ENCODE measurements at regions not wholly inside any gene's neighbourhood (a gene's known extent, or its start where the extent isn't known, plus 50 kb on each side); places are given as distances from the start of the nearest gene placed in this dataset.

DNA sequence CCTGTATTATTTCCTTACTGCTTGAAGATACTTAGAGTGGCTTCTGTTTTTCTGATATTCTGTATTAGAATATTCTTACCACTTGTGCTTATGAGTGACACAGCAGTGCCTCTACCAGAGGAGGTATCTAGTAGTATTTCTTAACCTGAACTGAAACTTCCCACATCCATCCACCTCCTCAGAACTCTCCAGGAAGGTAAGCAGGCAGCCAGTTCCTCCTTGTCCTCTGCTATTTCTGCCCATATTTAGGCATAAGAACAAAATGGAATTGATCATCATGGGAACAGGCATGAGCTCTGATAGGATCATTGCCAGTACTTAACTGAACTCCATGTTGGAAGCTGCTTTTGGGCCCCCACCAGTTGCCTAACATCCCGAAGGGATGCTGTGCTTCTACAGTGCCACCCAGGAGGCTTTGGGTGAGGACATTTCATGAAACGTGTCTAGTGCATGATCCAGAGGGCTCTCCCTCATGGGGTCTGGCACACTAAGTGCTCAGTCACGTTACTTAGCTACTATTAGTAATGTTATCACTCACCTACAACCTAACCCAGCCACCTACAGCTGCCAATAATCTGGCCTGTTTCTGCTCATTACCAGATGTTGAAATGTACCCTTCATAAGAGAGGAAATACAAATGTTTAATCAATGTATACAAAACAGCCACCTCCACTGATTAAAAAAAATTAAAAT lies 520.7 kb downstream of the EIPR1 start:
- no peaks in the 10 kb centered on the region for H3K36me3 ChIP-seq (ENCODE audit: control insufficient read depth, insufficient read depth, low read length)
- H3K4me3 ChIP-seq (replicated peaks in 1 of 4; ENCODE audit: control extremely low read depth in 1 of 4, insufficient read depth in 1 of 4, low read depth in 3 of 4, low read length in 4 of 4): no peak overlapping the region
- no peaks in the 10 kb centered on the region for H3K4me1 ChIP-seq (ENCODE audit: control insufficient read depth, extremely low read depth, insufficient read depth, low read length)
- no peak for TF ChIP-seq CTCF (conservative IDR thresholded peaks at IDR 0.05 in 1 of 2, IDR thresholded peaks at IDR 0.05 in 1 of 2; ENCODE audit: low read depth in 1 of 2, low read length in 2 of 2)
- TF ChIP-seq EZH2 (IDR thresholded peaks at IDR 0.05; ENCODE audit: low read length, missing control alignments): no peak
- H3K27me3 ChIP-seq (ENCODE audit: control insufficient read depth, insufficient read depth, low read length): no peaks in the 10 kb centered on the region
- H3K9ac ChIP-seq (ENCODE audit: insufficient read depth, low read length): no peak overlapping the region
- no peaks in the 10 kb centered on the region for H4K20me1 ChIP-seq (ENCODE audit: control insufficient read depth, extremely low read depth, insufficient read depth, low read length)
- H3K9me3 ChIP-seq (ENCODE audit: control insufficient read depth, insufficient read depth, low read depth, low read length): peaks cover 10% of the 10 kb centered on the region
- no peak overlapping the region for H3K4me2 ChIP-seq (ENCODE audit: extremely low read depth, insufficient read depth, low read length)
- no peak overlapping the region for H2AFZ ChIP-seq (ENCODE audit: low read length)
- no peak overlapping the region for H3K27ac ChIP-seq (ENCODE audit: insufficient read depth, low read length)
- no peaks in the 10 kb centered on the region for H3K79me2 ChIP-seq (ENCODE audit: control insufficient read depth, insufficient read depth, low read length)
- DNase-seq (ENCODE audit: low read depth in 2 of 2): no peak

DNA sequence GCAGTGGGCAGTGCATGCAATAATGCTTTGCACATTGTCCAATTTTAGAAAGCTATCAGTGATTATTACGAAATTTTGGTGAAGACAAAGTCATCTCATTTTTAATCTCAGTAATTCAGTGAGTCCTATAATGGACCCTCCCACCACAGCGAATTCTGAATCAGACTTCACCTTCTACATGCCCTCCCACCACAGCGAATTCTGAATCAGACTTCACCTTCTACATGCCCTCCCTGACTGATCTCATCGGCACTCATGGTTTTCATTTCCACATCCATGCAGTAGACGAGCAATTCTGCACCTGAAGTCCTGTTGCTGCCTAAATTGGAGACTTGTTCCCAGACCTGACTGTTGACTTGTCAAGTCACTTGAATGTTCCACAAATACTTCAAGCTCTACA lies 522.3 kb downstream of the EIPR1 start:
- no peak overlapping the region for H3K9ac ChIP-seq (ENCODE audit: insufficient read depth, low read length)
- H3K36me3 ChIP-seq (ENCODE audit: control insufficient read depth, insufficient read depth, low read length): no peaks in the 10 kb centered on the region
- H3K79me2 ChIP-seq (ENCODE audit: control insufficient read depth, insufficient read depth, low read length): no peaks in the 10 kb centered on the region
- DNase-seq (ENCODE audit: low read depth in 2 of 2): no peak
- H3K4me1 ChIP-seq (ENCODE audit: control insufficient read depth, extremely low read depth, insufficient read depth, low read length): no peaks in the 10 kb centered on the region
- H3K9me3 ChIP-seq (ENCODE audit: control insufficient read depth, insufficient read depth, low read depth, low read length): peaks cover 7% of the 10 kb centered on the region
- H3K4me2 ChIP-seq (ENCODE audit: extremely low read depth, insufficient read depth, low read length): no peak overlapping the region
- H3K27me3 ChIP-seq (ENCODE audit: control insufficient read depth, insufficient read depth, low read length): no peaks in the 10 kb centered on the region
- no peaks in the 10 kb centered on the region for H4K20me1 ChIP-seq (ENCODE audit: control insufficient read depth, extremely low read depth, insufficient read depth, low read length)
- TF ChIP-seq CTCF (conservative IDR thresholded peaks at IDR 0.05 in 1 of 2, IDR thresholded peaks at IDR 0.05 in 1 of 2; ENCODE audit: low read depth in 1 of 2, low read length in 2 of 2): no peak
- no peak for TF ChIP-seq EZH2 (IDR thresholded peaks at IDR 0.05; ENCODE audit: low read length, missing control alignments)
- no peak overlapping the region for H3K27ac ChIP-seq (ENCODE audit: insufficient read depth, low read length)
- no peak overlapping the region for H2AFZ ChIP-seq (ENCODE audit: low read length)
- H3K4me3 ChIP-seq (replicated peaks in 1 of 4; ENCODE audit: control extremely low read depth in 1 of 4, insufficient read depth in 1 of 4, low read depth in 3 of 4, low read length in 4 of 4): no peak overlapping the region

DNA sequence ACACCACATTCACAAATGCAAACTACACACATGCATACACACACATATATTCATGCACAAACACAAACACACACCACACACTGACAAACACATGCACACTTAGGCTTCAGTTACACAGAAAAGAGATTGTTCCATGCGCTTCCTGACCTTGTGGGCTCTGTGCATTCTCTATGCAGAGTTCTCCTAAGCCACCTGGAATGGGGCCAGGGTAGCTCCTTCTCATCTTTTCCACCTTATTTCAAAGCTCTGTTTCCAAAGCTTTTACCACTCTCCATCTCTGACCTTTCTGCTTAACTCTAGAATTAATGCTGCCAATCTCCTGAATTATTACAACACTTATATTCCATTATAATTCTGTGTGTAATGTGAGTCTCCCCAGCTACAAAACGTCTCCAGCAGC lies 522.3 kb upstream of the MYT1L start:
- no peak overlapping the region for H3K27ac ChIP-seq (ENCODE audit: insufficient read depth, low read length)
- no peak overlapping the region for H3K4me2 ChIP-seq (ENCODE audit: extremely low read depth, insufficient read depth, low read length)
- H3K9ac ChIP-seq (ENCODE audit: insufficient read depth, low read length): no peak overlapping the region
- no peak overlapping the region for H2AFZ ChIP-seq (ENCODE audit: low read length)
- H4K20me1 ChIP-seq (ENCODE audit: control insufficient read depth, extremely low read depth, insufficient read depth, low read length): no peaks in the 10 kb centered on the region
- H3K36me3 ChIP-seq (ENCODE audit: control insufficient read depth, insufficient read depth, low read length): no peaks in the 10 kb centered on the region
- no peaks in the 10 kb centered on the region for H3K79me2 ChIP-seq (ENCODE audit: control insufficient read depth, insufficient read depth, low read length)
- TF ChIP-seq CTCF (conservative IDR thresholded peaks at IDR 0.05 in 1 of 2, IDR thresholded peaks at IDR 0.05 in 1 of 2; ENCODE audit: low read depth in 1 of 2, low read length in 2 of 2) (no peak), EZH2 (IDR thresholded peaks at IDR 0.05; ENCODE audit: low read length, missing control alignments) (no peak)
- peaks cover 7% of the 10 kb centered on the region for H3K9me3 ChIP-seq (ENCODE audit: control insufficient read depth, insufficient read depth, low read depth, low read length)
- no peak overlapping the region for H3K4me3 ChIP-seq (replicated peaks in 1 of 4; ENCODE audit: control extremely low read depth in 1 of 4, insufficient read depth in 1 of 4, low read depth in 3 of 4, low read length in 4 of 4)
- DNase-seq (ENCODE audit: low read depth in 2 of 2): no peak
- H3K27me3 ChIP-seq (ENCODE audit: control insufficient read depth, insufficient read depth, low read length): no peaks in the 10 kb centered on the region
- H3K4me1 ChIP-seq (ENCODE audit: control insufficient read depth, extremely low read depth, insufficient read depth, low read length): no peaks in the 10 kb centered on the region

Measured in fibroblast of lung (primary cell).